WTC11 (cell line): ENCODE measurements at regions not wholly inside any gene's neighbourhood (a gene's known extent, or its start where the extent isn't known, plus 50 kb on each side); places are given as distances from the start of the nearest gene placed in this dataset.

Source experiments
- CTCF ChIP-seq: fragments of 200-600 bp; IDR thresholded peaks from 2 replicates; pipeline ENCODE4 v1.8.0; 2022; ENCODE audit warnings: antibody characterized with exemption
- FOXJ3 ChIP-seq: sonication (generic); formaldehyde crosslinking; IDR thresholded peaks from 2 replicates; pipeline ENCODE4 v1.9.0; 2021; ENCODE audit warnings: missing genetic modification reagents, mild to moderate bottlenecking, borderline replicate concordance
- FOXP4 ChIP-seq: sonication (generic); formaldehyde crosslinking; IDR thresholded peaks from 2 replicates; pipeline ENCODE4 v1.8.0; 2022; ENCODE audit warnings: mild to moderate bottlenecking, missing genetic modification reagents
- KAT7 ChIP-seq: sonication (generic); formaldehyde crosslinking; IDR thresholded peaks from 2 replicates; pipeline ENCODE4 v1.8.1; 2023; ENCODE audit warnings: missing genetic modification reagents, mild to moderate bottlenecking, borderline replicate concordance
- MAX ChIP-seq: sonication (generic); formaldehyde crosslinking; IDR thresholded peaks from 2 replicates; pipeline ENCODE4 v1.8.0; 2022; ENCODE audit warnings: mild to moderate bottlenecking, missing genetic modification reagents
- MLX ChIP-seq: sonication (generic); formaldehyde crosslinking; IDR thresholded peaks from 2 replicates; pipeline ENCODE4 v1.8.1; 2023; ENCODE audit warnings: mild to moderate bottlenecking, missing genetic modification reagents, moderate library complexity
- NFE2L1 ChIP-seq: sonication (generic); formaldehyde crosslinking; IDR thresholded peaks from 2 replicates; pipeline ENCODE4 v1.8.1; 2023; ENCODE audit warnings: missing genetic modification reagents
- NR2C2 ChIP-seq: sonication (generic); formaldehyde crosslinking; IDR thresholded peaks from 2 replicates; pipeline ENCODE4 v1.8.0; 2022; ENCODE audit warnings: mild to moderate bottlenecking, missing genetic modification reagents
- SP1 ChIP-seq: sonication (generic); formaldehyde crosslinking; conservative IDR thresholded peaks from 2 replicates; pipeline ENCODE4 v1.8.1; 2022; ENCODE audit warnings: missing genetic modification reagents
- TCF7 ChIP-seq: sonication (generic); formaldehyde crosslinking; IDR thresholded peaks from 2 replicates; pipeline ENCODE4 v1.8.0; 2022; ENCODE audit warnings: mild to moderate bottlenecking, low read depth, missing genetic modification reagents, moderate library complexity
- TF ChIP-seq, protein P1 (sequence below): sonication (generic); formaldehyde crosslinking; IDR thresholded peaks from 2 replicates; pipeline ENCODE4 v1.8.1; 2022; ENCODE audit warnings: mild to moderate bottlenecking, moderate library complexity, missing genetic modification reagents
- TF ChIP-seq, protein P2 (sequence below): sonication (generic); formaldehyde crosslinking; IDR thresholded peaks from 2 replicates; pipeline ENCODE4 v1.8.1; 2022; ENCODE audit warnings: mild to moderate bottlenecking, missing genetic modification reagents, moderate library complexity, borderline replicate concordance
- TF ChIP-seq, protein P3 (sequence below): sonication (generic); formaldehyde crosslinking; IDR thresholded peaks from 2 replicates; pipeline ENCODE4 v1.8.1; 2023; ENCODE audit warnings: mild to moderate bottlenecking, missing genetic modification reagents

DNA sequence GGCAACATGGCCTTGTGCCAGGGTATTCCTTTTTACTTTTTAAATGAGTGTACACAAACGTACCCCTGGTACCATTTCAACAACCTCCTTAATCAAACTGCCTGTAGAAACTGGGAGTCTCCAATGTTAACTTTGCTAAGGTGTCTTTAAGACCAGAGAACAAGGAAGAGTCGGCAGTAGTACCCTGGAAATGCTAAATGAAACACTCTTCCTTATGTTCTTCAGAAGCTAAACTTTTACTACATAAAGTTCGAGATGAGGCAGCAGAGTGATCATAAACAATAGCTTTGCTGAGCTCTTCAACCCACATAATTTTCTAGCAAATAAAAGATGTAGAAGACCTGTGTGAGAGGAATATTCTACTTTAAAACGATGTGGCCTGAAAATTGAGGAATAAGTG lies 297.7 kb upstream of the NRIP1 start:
- TF ChIP-seq MAX (CRISPR knock-in tag) (no peak), SP1 (CRISPR knock-in tag) (no peak), TCF7 (CRISPR knock-in tag) (no peak), CTCF (no peak), FOXJ3 (CRISPR knock-in tag) (no peak), KAT7 (CRISPR knock-in tag) (no peak), NR2C2 (CRISPR knock-in tag) (no peak), FOXP4 (CRISPR knock-in tag) (no peak), NFE2L1 (no peak), MLX (CRISPR knock-in tag) (no peak)
- TF ChIP-seq, protein P1, sequence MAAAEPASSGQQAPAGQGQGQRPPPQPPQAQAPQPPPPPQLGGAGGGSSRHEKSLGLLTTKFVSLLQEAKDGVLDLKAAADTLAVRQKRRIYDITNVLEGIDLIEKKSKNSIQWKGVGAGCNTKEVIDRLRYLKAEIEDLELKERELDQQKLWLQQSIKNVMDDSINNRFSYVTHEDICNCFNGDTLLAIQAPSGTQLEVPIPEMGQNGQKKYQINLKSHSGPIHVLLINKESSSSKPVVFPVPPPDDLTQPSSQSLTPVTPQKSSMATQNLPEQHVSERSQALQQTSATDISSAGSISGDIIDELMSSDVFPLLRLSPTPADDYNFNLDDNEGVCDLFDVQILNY = no peak
- TF ChIP-seq, protein P2, sequence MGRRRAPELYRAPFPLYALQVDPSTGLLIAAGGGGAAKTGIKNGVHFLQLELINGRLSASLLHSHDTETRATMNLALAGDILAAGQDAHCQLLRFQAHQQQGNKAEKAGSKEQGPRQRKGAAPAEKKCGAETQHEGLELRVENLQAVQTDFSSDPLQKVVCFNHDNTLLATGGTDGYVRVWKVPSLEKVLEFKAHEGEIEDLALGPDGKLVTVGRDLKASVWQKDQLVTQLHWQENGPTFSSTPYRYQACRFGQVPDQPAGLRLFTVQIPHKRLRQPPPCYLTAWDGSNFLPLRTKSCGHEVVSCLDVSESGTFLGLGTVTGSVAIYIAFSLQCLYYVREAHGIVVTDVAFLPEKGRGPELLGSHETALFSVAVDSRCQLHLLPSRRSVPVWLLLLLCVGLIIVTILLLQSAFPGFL (CRISPR knock-in tag) = no peak
- TF ChIP-seq, protein P3, sequence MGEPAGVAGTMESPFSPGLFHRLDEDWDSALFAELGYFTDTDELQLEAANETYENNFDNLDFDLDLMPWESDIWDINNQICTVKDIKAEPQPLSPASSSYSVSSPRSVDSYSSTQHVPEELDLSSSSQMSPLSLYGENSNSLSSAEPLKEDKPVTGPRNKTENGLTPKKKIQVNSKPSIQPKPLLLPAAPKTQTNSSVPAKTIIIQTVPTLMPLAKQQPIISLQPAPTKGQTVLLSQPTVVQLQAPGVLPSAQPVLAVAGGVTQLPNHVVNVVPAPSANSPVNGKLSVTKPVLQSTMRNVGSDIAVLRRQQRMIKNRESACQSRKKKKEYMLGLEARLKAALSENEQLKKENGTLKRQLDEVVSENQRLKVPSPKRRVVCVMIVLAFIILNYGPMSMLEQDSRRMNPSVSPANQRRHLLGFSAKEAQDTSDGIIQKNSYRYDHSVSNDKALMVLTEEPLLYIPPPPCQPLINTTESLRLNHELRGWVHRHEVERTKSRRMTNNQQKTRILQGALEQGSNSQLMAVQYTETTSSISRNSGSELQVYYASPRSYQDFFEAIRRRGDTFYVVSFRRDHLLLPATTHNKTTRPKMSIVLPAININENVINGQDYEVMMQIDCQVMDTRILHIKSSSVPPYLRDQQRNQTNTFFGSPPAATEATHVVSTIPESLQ = no peak
